ENCODE measurements at regions not wholly inside any gene's neighbourhood (a gene's known extent, or its start where the extent isn't known, plus 50 kb on each side); places are given as distances from the start of the nearest gene placed in this dataset.

DNA sequence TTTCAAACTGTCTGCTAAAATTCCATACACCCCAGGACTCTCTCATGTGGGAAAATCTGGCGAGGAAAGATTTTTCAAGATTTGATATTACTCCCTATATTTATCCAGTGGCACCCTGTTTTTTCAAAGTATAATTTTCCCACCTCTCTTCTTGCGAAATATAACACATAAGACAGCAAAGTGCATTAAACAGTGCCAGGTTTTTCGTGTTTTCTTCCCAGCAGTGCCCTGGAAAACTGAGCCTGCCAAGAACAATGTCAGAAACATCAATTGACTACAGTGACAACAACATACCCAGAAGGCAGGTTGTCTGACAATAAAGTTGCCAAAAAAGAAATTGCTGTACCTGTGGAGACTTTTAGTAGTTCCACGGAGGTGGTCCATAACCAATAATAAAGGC, 545.0 kb upstream of the ZNF608 start:
- TF ChIP-seq, protein P1, sequence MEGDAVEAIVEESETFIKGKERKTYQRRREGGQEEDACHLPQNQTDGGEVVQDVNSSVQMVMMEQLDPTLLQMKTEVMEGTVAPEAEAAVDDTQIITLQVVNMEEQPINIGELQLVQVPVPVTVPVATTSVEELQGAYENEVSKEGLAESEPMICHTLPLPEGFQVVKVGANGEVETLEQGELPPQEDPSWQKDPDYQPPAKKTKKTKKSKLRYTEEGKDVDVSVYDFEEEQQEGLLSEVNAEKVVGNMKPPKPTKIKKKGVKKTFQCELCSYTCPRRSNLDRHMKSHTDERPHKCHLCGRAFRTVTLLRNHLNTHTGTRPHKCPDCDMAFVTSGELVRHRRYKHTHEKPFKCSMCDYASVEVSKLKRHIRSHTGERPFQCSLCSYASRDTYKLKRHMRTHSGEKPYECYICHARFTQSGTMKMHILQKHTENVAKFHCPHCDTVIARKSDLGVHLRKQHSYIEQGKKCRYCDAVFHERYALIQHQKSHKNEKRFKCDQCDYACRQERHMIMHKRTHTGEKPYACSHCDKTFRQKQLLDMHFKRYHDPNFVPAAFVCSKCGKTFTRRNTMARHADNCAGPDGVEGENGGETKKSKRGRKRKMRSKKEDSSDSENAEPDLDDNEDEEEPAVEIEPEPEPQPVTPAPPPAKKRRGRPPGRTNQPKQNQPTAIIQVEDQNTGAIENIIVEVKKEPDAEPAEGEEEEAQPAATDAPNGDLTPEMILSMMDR (IDR thresholded peaks at IDR 0.05), result no peak
- no peak for TF ChIP-seq EZH2phosphoT487 (IDR thresholded peaks at IDR 0.05)
